Dermis blood vessel endothelial cell (primary cell): ENCODE measurements at regions not wholly inside any gene's neighbourhood (a gene's known extent, or its start where the extent isn't known, plus 50 kb on each side); places are given as distances from the start of the nearest gene placed in this dataset.
"Not testable (repeated sequence)": the region's sequence is repeated elsewhere in the genome, so short reads cannot be mapped to it uniquely, and the experiment has no call there.

Source experiments
- DNase-seq: peaks from one replicate; pipeline ENCODE4 v3.0.0; 2010

- no peak for DNase-seq
Measured at GRCh38 chr3:160047876-160048275, 59.2 kb downstream of the IL12A start.

GRCh38 chr3:160049038-160049437, 60.4 kb downstream of the IL12A start:
- no peak for DNase-seq

GRCh38 chr3:160049565-160049964, 60.9 kb downstream of the IL12A start:
- DNase-seq = no peak

GRCh38 chr3:160049988-160050387, 61.4 kb downstream of the IL12A start:
- no peak for DNase-seq

- no peak for DNase-seq
Measured at GRCh38 chr3:160052385-160053047, 63.9 kb downstream of the IL12A start.

GRCh38 chr3:160053048-160053391, 64.4 kb downstream of the IL12A start:
- no peak for DNase-seq

GRCh38 chr3:160054862-160055261, 66.2 kb downstream of the IL12A start:
- not testable (repeated sequence) for DNase-seq

- no peak for DNase-seq
Measured at GRCh38 chr3:160055659-160056058, 67.0 kb downstream of the IL12A start.

GRCh38 chr3:160057331-160057730, 68.7 kb downstream of the IL12A start:
- no peak for DNase-seq

- DNase-seq = no peak
Measured at GRCh38 chr3:160060409-160061027, 71.9 kb downstream of the IL12A start.

- no peak for DNase-seq
Measured at GRCh38 chr3:160061525-160061924, 72.9 kb downstream of the IL12A start.

- no peak for DNase-seq
Measured at GRCh38 chr3:160065282-160065681, 76.6 kb downstream of the IL12A start.

- no peak for DNase-seq
Measured at GRCh38 chr3:160065786-160066185, 77.2 kb downstream of the IL12A start.

- no peak for DNase-seq
Measured at GRCh38 chr3:160069986-160070385, 81.4 kb downstream of the IL12A start.

- no peak for DNase-seq
Measured at GRCh38 chr3:160076519-160076918, 87.9 kb downstream of the IL12A start.

- DNase-seq = no peak
Measured at GRCh38 chr3:160078533-160078932, 89.9 kb downstream of the IL12A start.

GRCh38 chr3:160081958-160082533, 93.4 kb downstream of the IL12A start:
- no peak for DNase-seq

GRCh38 chr3:160084998-160085397, 96.4 kb downstream of the IL12A start:
- no peak for DNase-seq

- DNase-seq = no peak
Measured at GRCh38 chr3:160088492-160089137, 100.0 kb downstream of the IL12A start.

- DNase-seq = no peak
Measured at GRCh38 chr3:160090653-160091052, 102.0 kb downstream of the IL12A start.

GRCh38 chr3:160091441-160091840, 102.8 kb downstream of the IL12A start:
- DNase-seq = no peak

GRCh38 chr3:160092760-160093159, 104.1 kb downstream of the IL12A start:
- no peak for DNase-seq

- no peak for DNase-seq
Measured at GRCh38 chr3:160094562-160094961, 105.9 kb downstream of the IL12A start.

- DNase-seq = no peak
Measured at GRCh38 chr3:160097478-160097877, 108.8 kb downstream of the IL12A start.
